ENCODE measurements at regions not wholly inside any gene's neighbourhood (a gene's known extent, or its start where the extent isn't known, plus 50 kb on each side); places are given as distances from the start of the nearest gene placed in this dataset.

- TF ChIP-seq USF2 (IDR thresholded peaks at IDR 0.05; ENCODE audit: borderline replicate concordance, low read depth, low read length) (no peak), REST (IDR thresholded peaks at IDR 0.05; ENCODE audit: low read depth, low read length) (no peak), EP300 (IDR thresholded peaks at IDR 0.05; ENCODE audit: borderline replicate concordance in 1 of 2, low read depth in 1 of 2, low read length in 1 of 2) (no peak), SMC3 (IDR thresholded peaks at IDR 0.05; ENCODE audit: low read depth, low read length) (no peak), MAX (IDR thresholded peaks at IDR 0.05; ENCODE audit: low read depth) (no peak), RAD21 (IDR thresholded peaks at IDR 0.05; ENCODE audit: low read length) (no peak)
- TF ChIP-seq, protein P1, sequence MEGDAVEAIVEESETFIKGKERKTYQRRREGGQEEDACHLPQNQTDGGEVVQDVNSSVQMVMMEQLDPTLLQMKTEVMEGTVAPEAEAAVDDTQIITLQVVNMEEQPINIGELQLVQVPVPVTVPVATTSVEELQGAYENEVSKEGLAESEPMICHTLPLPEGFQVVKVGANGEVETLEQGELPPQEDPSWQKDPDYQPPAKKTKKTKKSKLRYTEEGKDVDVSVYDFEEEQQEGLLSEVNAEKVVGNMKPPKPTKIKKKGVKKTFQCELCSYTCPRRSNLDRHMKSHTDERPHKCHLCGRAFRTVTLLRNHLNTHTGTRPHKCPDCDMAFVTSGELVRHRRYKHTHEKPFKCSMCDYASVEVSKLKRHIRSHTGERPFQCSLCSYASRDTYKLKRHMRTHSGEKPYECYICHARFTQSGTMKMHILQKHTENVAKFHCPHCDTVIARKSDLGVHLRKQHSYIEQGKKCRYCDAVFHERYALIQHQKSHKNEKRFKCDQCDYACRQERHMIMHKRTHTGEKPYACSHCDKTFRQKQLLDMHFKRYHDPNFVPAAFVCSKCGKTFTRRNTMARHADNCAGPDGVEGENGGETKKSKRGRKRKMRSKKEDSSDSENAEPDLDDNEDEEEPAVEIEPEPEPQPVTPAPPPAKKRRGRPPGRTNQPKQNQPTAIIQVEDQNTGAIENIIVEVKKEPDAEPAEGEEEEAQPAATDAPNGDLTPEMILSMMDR (IDR thresholded peaks at IDR 0.05), result no peak
Observed at GRCh38 chr5:124477577-124477976, 268.9 kb downstream of the ZNF608 start.

Measured in SK-N-SH (cell line).